ENCODE measurements at regions not wholly inside any gene's neighbourhood (a gene's known extent, or its start where the extent isn't known, plus 50 kb on each side); places are given as distances from the start of the nearest gene placed in this dataset.
"Not testable (repeated sequence)": the region's sequence is repeated elsewhere in the genome, so short reads cannot be mapped to it uniquely, and the experiment has no call there.

DNA sequence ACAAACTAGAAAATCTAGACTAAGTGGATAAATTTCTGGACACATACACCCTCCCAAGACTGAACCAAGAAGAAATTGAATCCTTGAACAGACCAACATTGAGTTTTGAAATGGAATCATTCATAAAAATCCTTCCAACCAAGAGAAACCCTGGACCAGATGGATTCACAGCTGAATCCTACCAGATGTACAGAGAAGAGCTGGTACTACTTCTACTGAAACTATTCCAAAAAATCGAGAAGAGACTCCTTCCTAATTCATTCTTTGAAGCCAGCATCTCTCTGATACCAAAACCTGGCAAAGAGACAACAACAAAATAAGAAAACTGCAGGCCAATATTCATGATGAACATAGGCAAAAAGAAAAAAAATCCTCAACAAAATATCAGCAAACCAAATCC lies 227.4 kb downstream of the RPAP3 start:
- no peak for DNase-seq

GRCh38 chr12:47473091-47473490 lies 232.7 kb downstream of the RPAP3 start:
- no peak for DNase-seq

DNA sequence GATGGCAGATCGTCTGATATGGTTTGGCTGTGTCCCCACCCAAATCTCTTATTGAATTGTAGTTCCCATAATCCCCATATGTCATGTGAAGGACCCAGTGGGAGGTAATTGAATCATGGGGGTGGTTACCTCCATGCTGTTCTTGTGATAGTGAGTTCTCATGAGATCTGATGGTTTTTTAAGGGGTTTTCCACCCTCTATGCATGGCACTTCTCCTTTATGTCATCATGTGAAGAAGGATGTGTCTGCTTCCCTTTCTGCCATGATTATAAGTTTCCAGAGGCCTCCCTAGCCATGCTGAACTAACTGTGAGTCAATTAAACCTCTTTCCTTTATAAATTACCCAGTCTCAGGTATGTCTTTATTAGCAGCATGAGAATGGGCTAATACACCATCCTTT lies 235.5 kb downstream of the RPAP3 start:
- DNase-seq = not testable (repeated sequence)

GRCh38 chr12:47463918-47464317 lies 241.9 kb downstream of the RPAP3 start:
- DNase-seq = not testable (repeated sequence)

DNA sequence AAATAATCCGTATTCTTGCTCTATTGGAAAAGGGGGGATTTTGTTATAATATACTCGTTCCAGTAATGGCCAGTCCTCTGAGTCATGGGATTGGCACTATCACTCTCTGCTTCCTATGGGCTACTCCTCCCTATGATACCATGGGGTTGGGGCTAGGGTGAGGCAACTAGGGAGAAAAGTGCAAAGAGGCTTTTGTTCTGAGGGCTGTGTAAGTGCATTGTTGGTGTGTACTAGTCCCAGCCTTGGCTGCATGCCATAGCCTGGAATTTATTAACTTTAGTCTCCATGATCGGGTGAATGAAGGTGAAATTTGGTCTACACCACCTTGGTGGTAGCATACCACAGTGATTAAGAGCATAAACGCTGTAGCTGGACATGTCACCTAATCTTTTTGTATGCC lies 247.6 kb downstream of the RPAP3 start:
- DNase-seq = no peak

DNA sequence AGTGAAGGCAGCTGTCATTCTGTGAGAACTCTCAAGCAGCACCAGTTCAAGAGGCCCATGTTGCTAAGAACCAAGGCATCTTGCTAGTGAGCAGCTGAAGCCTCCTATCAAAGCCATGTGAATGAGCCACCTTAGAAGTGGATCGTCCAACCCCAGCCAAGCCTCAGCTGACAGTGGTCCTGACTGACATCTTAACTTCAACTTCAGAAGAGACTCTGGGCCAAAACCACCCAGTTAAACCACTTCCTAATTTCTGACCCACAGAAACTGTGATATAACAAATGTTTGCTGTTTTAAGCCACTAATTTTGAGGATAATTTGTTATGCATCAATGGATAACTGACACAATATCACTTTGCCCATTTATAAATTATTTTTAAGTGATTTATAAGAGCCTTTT lies 256.0 kb downstream of the RPAP3 start:
- DNase-seq = no peak

DNA sequence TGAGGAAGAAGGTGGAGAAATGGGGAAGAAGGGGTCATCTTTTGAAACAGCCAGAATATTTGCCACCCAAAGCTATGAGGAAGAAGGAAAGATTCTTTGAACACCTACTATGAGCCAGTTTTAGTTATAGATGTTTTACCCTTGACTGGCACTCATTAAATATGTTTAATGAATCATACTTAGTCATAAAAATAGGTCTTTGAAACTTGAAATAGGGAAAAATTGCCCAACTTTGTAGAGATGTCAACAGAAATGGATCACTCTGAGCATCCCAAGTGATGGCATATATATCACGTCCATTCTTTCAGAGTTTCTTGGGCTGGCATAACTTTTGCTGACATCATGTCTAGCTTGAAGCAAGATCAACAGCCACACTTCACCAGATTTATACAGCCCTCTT lies 263.5 kb downstream of the RPAP3 start:
- DNase-seq = no peak

DNA sequence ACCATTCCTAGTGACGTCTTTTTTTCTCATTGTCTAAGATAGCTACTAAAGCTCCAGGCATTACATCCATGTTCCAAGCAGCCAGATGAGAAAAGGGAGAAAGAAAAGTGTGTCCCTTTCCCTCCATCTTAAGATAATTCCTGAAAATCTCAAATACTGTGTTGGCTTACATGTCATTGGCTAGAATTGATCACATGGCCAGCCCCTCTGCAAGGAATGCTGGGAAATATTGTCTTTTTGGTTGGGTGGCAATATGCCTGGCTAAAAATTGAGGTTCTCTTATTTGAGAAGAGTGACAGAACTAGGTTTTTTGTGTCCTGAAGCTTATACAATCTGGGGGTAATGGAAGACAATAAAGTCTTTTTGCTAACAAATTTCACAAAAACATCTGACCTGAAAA lies 264.3 kb downstream of the RPAP3 start:
- no peak for DNase-seq

DNA sequence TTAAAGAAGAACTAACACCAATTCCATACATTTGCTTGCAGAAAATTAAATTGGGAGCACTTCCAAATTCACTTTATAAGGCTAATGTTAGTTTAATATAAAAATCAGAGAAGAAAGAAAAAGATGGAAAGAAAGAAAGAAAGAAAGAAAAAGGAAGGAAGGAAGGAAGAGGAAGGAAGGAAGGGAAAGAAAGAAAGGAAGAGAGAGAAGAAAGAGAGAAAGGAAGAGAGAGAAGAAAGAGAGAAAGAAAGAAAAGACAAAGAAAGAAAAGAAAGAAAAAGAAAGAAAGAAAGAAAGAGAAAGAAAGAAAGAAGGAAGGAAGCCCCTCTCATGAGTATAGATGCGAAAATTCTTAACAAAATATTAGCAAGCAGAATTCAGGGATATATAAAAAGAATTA lies 267.7 kb downstream of the RPAP3 start:
- no peak for DNase-seq

DNA sequence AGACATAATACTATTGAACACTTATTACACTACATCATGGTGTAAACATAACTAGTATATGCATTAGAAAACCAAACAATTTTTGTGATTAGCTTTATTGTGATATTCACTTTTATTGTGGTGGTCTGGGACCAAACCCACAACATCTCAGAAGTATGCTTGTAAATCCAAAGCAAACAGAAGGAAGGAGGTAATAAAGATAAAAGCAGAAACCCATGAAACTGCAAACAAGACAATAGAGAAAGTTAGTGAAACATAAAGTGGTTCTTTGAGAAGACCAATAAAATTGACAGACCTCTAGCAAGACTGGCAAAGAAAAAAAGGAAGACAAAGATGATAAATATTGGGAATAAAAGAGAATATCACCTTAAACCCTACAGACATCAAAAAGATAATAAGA lies 268.3 kb downstream of the RPAP3 start:
- DNase-seq = no peak

DNA sequence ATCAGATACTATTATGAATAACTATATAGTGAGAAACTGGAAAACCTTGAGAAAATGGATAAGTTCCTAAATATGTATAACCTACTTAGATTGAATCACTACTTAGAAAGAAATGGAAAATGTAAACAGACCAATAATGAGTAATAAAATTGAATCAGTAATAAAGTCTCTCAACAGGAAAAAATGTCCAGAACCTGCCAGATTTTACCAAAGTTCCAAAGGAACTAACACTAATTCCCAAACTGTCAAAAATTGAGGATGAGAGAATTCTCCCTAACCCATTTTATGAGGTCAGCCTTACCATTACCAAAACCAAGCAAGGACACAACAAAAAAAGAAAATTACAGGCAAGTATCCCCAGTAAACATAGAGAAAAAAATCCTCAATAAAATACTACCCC lies 272.0 kb downstream of the RPAP3 start:
- DNase-seq = no peak

GRCh38 chr12:47426678-47427309 lies 279.0 kb downstream of the RPAP3 start:
- peak; percentile 18 for DNase-seq

- DNase-seq = no peak
Observed at GRCh38 chr12:47422611-47423010, 283.2 kb downstream of the RPAP3 start.

DNA sequence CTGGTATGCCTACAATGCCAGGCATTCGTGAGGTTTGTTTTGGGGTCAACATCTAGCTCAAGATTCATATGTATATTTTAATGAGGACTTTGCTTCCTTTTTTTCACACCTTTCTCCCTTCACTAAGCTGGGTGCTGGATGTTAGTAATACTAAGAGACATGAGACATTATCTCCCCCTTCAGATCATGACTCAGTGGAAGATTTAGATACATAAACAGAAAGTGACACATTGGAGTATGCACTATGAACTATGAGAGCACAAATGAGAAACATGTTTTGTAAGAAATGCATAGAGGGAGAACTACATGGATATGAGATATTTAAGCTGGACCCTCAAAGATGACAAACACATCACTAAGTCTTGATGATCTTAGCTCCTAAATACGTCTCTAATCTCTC lies 286.3 kb downstream of the RPAP3 start:
- DNase-seq = no peak

GRCh38 chr12:47417955-47418354 lies 287.9 kb downstream of the RPAP3 start:
- no peak for DNase-seq

- no peak for DNase-seq
Observed at GRCh38 chr12:47417121-47417520, 288.7 kb downstream of the RPAP3 start.

GRCh38 chr12:47415054-47415453 lies 290.8 kb downstream of the RPAP3 start:
- no peak for DNase-seq

DNA sequence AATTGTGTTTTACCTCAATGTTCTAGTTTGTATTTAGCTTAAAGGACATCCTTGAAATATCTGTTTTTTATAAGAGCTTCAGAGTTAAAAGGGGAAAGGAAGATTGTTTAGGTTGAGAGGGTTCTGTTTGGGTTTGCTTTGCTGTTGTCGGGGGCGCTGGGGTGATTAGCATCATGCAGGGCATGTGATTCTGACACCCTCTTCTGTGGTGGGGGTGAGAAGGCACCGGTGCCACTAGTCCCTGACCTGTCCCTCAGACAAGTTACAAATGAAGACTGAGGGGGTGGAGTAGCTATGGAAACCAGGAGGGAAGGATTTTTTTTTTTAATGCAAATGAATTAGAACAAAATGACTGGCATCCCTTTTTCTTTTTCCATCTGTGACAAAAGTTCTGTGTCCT lies 291.3 kb downstream of the RPAP3 start:
- no peak for DNase-seq

DNA sequence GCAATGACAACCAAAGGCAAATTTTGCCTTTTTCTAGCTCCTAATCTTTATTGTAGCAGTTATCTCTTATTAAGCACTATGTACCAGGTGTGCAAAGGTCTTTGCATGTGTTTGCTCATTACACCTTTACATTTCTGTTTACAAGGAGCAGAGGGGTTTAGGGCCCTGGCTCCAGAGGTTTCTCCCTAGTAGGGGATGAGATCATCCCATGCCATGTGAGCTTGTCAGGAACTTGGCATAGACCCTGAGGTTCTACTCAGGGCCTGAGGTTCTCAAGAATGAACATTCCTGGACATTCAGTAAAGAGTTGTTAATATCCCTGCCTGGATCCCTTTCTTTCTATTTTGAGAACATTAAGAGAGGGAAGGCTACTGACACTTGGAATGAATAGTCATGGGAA lies 292.0 kb downstream of the RPAP3 start:
- no peak for DNase-seq

DNA sequence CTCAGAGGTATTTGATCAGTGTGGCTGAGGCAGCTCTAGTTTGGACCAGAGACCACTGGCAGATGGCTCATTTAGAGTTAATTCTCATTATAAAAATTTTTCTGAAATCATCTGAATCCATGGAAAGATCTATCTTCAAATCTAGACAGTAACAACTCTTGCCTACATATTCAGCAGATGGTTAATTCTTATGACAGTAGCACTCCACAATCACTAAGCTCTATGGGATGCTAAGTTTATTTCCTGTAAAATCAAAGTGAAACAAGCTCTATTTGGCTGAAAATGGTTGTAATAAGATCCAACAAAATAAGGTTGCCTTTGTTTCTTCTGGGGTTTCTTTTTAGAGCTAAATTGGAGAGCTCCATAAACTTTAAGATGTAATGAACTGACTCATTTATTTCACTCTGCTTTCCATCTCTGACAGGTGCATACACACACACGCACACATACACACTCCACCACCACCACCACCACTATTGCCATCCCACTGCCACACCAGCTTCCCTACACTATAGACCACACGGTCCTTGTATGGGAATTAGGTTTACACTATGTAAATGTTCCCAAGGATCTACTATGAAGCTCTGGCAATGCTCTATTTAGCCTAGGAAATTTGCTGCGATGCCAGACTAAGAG lies 293.1 kb downstream of the RPAP3 start:
- no peak for DNase-seq

DNA sequence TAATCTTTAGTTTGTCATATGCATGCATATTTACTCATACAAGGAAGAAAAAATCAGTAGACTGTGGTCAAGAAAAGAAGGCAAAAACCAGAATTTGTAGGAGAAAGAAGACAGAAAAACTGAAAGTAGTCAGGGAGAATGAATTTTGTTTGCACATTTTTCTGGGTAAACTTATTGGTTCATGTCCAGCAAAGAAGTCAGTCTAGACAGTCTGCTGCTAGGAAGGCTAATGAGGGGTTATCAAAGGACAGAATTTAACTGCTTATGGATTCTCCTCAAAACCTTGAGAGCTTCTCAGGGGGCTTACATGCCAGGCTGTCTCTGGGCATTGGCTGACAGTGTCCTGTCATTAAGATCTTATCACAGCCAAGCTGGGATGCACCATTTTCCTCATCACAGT lies 293.9 kb downstream of the RPAP3 start:
- DNase-seq = no peak

DNA sequence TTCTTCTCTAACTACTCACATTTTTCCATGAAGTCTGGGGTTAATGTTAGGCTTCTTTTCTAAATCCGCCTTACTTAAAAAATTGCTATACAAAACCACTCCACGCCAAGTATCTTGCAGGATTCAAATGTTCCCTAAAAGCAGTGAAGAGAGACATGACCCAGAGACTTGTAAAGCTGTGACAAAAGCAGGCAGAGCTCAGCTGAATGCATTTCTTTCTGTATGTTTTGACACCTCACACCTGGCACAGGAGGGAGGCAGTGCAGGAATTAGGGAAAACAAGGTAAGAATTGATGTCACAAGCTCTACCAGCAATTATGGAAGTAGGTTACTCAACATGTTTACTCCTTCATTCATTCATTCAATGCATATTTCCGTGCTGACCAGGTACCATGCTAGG lies 295.0 kb downstream of the RPAP3 start:
- no peak for DNase-seq

- DNase-seq = peak; percentile 37
Observed at GRCh38 chr12:47410383-47410782, 295.4 kb downstream of the RPAP3 start.

- DNase-seq = no peak
Observed at GRCh38 chr12:47409310-47409987, 296.4 kb downstream of the RPAP3 start.

All from CD4-positive, alpha-beta T cell treated with Interleukin-6 for 4 hours (primary cell).